T-helper 2 cell treated with Interferon-gamma antibody and Interleukin-4, amounts not matched to agents 5 μg/mL and 100 μg/mL, for 36 hours (primary cell): ENCODE measurements at regions not wholly inside any gene's neighbourhood (a gene's known extent, or its start where the extent isn't known, plus 50 kb on each side); places are given as distances from the start of the nearest gene placed in this dataset.

Experiments used
- DNase-seq: peaks from one replicate; pipeline ENCODE4 v3.0.0; 2021; ENCODE audit warnings: low spot score
- H3K27ac Mint-ChIP-seq: one replicate; pipeline ENCODE4 v1.8.0; 2021; ENCODE audit warnings: mild to moderate bottlenecking, mixed read lengths
- H3K27me3 Mint-ChIP-seq: one replicate; pipeline ENCODE4 v1.8.0; 2021; ENCODE audit warnings: low read depth, mixed read lengths
- H3K36me3 Mint-ChIP-seq: one replicate; pipeline ENCODE4 v1.8.0; 2021; ENCODE audit warnings: low read depth, mixed read lengths
- H3K4me1 Mint-ChIP-seq: one replicate; pipeline ENCODE4 v1.8.0; 2021; ENCODE audit warnings: low read depth, mixed read lengths
- H3K4me3 Mint-ChIP-seq: one replicate; pipeline ENCODE4 v1.8.0; 2022; ENCODE audit warnings: mild to moderate bottlenecking, moderate library complexity, mixed read lengths
- H3K9me3 Mint-ChIP-seq: one replicate; pipeline ENCODE4 v1.8.0; 2021; ENCODE audit warnings: mixed read lengths

DNA sequence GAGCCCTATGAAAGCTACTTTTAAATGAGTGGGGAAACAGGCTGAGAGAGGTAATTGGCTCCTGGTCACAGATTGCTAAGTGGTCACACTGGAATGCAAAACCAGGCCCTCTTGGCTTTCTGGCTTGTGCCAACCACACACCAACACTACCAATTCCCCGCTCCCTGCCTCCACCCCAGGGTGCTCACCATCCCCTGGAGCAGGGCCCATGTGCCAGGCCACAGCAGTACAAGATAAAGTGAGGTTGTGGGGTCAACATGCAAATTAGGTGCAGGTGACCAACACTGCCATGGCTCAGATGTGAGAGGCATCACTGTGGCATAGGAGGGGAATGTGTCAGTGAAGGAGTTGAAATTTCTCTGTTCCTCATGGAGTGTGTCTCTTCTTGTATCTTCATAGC lies 312.5 kb downstream of the MYCN start:
- Mint-ChIP-seq H3K9me3 (no peaks in the 10 kb centered on the region), H3K4me1 (no peaks in the 10 kb centered on the region), H3K4me3 (no peak overlapping the region)

DNA sequence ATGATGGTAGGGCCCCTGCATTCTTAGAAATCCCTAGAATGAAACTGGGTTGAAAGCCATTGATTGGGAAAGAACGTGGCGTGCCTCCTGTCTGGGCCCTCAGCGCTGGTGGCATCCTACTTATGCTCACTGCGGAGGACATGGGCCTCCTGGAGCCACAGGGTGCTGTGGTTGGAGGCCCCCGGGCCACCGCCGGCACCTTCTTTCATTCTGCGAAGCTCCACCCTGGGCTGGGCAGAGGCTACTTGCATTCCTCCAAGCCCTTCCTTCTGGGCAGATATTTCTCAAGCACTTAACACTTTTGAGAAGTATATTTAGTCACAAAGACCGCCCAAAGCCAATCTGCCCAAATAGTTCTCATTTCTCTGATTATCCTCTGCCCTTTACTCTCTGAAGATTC lies 311.9 kb downstream of the MYCN start:
- Mint-ChIP-seq H3K27ac (no peak overlapping the region), H3K27me3 (peaks cover 2% of the 10 kb centered on the region), H3K36me3 (no peaks in the 10 kb centered on the region), H3K4me3 (no peak overlapping the region), H3K9me3 (no peaks in the 10 kb centered on the region), H3K4me1 (no peaks in the 10 kb centered on the region)
- no peak for DNase-seq

More for the DNA sequence above, 312.5 kb downstream of the MYCN start:
- Mint-ChIP-seq H3K27me3 (peaks cover 2% of the 10 kb centered on the region), H3K27ac (no peak overlapping the region), H3K36me3 (no peaks in the 10 kb centered on the region)
- no peak for DNase-seq

DNA sequence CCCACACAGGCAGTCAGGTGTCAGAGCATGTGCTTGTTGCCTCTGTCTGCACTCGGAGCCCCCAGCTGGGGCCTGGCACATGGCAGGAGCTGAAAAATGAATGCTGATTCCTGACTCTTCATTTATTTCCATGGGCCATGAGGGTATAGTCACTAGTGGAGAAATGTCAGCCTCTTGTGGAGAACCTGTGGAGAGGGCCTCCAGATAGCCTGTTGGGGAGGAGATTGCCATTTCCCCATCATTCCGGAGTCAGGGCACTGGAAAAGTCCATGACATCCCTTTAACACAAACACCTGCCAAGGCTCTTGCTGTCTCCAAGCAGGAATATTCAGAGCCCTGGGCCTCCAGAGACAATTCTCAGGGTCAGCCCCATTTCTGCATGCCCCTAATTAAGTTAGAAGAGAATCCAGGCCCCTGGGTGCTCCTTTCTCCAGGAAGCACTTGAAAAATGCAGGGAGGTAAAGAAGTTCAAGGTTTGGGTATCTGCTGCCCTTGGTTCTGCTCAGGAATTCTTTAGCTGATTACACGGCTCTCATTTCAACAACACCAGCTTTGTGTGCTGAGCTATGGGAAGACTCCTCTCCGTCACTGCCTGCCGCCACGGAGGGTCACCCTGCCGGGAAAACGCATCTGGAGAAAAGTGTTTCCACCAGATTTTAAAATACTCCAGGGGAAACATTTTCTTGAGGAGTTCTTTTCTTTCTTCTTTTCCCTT lies 311.3 kb downstream of the MYCN start:
- H3K4me1 Mint-ChIP-seq: no peaks in the 10 kb centered on the region
- no peak overlapping the region for H3K27ac Mint-ChIP-seq
- DNase-seq: no peak
- H3K36me3 Mint-ChIP-seq: no peaks in the 10 kb centered on the region
- H3K9me3 Mint-ChIP-seq: no peaks in the 10 kb centered on the region
- H3K27me3 Mint-ChIP-seq: peaks cover 2% of the 10 kb centered on the region
- H3K4me3 Mint-ChIP-seq: no peak overlapping the region

DNA sequence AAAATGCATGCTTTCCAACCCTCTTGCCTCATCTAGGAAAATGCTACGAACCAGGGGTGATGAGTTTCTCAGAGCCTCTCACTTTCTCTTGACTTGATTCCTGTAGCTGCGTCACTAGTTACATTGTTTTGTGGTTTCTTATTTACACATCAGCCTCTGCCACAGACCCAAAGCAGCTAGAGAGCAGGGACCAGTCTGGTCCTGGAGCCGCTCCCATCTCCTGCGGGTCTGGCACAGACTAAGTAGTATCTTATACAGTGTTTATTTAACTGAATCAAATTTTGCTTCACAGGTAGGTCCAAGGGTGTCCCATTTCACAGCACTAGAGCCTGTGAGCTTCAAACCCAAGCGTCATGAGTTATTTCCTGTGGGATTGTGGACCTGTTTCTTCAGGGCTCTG lies 310.5 kb downstream of the MYCN start:
- DNase-seq: no peak
- Mint-ChIP-seq H3K9me3 (no peaks in the 10 kb centered on the region), H3K36me3 (no peaks in the 10 kb centered on the region), H3K27ac (no peak overlapping the region), H3K4me1 (no peaks in the 10 kb centered on the region), H3K27me3 (no peaks in the 10 kb centered on the region), H3K4me3 (no peak overlapping the region)

DNA sequence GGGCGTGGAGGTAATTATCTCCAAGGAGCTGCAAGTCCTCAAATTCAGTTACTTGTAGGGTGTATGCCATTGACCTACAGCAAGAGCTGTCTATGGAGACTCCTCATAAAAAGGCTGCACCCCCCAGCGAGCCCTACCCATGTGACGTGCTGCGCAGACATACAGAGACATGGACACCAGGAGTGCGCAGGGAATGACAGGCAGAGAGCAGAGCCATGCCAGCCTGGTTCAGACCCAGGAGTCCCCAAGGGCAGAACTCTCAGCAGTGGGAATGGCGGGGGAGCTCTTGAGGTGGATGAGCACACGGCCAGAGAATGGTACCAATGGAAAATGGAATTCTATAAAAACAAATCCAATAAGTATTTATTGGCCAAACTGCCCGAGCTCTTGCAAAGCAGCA lies 310.1 kb downstream of the MYCN start:
- DNase-seq: no peak
- Mint-ChIP-seq H3K27ac (no peak overlapping the region), H3K4me1 (no peaks in the 10 kb centered on the region), H3K27me3 (no peaks in the 10 kb centered on the region), H3K36me3 (no peaks in the 10 kb centered on the region), H3K4me3 (no peak overlapping the region), H3K9me3 (no peaks in the 10 kb centered on the region)

DNA sequence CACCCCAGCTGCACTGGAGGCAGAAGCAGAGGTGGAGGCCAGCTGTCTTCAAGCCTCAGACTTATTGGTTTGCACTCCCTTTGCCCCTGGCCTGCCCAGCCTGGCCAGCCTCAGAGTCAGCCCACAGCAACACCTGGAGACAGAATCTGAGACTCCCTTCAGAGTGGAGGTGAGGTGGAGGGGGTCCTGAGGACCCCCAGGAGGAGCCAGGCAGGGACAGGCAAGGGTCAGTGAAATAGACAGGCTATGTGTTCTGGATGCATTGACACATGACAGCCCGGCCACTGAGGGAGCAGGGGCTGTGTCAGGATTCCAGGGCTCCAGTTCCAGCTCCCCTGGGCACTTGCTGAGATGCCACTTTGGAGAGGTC lies 309.7 kb downstream of the MYCN start:
- H3K4me1 Mint-ChIP-seq: no peaks in the 10 kb centered on the region
- H3K36me3 Mint-ChIP-seq: no peaks in the 10 kb centered on the region
- DNase-seq: no peak
- no peaks in the 10 kb centered on the region for H3K9me3 Mint-ChIP-seq
- H3K27ac Mint-ChIP-seq: no peak overlapping the region
- H3K4me3 Mint-ChIP-seq: no peak overlapping the region
- H3K27me3 Mint-ChIP-seq: no peaks in the 10 kb centered on the region

DNA sequence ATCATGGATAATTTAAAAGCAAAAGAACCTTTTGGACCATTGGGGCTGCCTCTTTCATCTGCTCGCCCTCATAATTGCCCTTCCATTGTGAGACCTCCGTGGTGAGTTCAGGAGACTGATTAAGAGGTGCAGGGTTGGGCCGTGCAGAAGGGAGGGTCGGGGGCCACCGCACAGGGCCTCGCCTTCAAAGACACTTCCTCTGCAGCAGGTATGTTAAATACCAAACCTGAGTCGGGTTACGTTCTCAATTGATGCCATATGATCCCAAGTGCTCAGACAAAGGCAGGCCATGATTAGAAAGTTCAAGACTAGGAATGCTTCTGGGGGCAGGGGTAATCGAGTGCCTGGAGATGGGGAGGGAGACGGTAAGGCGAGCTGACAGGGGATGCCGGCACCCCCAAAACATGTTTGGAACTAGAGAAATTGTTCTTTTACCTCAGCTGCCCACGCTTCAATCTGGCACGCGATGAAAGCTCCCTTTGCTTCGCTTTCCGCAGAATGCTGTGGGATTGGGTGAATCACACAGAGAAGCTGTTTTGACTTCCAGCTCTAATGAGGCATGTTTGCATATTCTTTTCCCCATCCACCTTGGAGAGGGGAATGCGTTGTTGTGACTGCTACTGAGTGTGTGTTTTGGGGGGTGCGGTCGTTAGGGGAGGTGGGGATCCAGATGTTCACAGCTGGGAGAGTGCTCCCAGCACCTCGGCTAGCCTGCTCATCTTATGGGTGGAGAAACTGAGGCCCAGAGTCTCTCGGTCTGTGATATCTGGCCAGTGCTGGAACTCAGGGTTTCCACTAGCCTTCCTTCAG lies 309.1 kb downstream of the MYCN start:
- no peaks in the 10 kb centered on the region for H3K9me3 Mint-ChIP-seq
- H3K27me3 Mint-ChIP-seq: no peaks in the 10 kb centered on the region
- no peak for DNase-seq
- H3K4me3 Mint-ChIP-seq: no peak overlapping the region
- no peaks in the 10 kb centered on the region for H3K4me1 Mint-ChIP-seq
- H3K27ac Mint-ChIP-seq: no peak overlapping the region
- no peaks in the 10 kb centered on the region for H3K36me3 Mint-ChIP-seq

DNA sequence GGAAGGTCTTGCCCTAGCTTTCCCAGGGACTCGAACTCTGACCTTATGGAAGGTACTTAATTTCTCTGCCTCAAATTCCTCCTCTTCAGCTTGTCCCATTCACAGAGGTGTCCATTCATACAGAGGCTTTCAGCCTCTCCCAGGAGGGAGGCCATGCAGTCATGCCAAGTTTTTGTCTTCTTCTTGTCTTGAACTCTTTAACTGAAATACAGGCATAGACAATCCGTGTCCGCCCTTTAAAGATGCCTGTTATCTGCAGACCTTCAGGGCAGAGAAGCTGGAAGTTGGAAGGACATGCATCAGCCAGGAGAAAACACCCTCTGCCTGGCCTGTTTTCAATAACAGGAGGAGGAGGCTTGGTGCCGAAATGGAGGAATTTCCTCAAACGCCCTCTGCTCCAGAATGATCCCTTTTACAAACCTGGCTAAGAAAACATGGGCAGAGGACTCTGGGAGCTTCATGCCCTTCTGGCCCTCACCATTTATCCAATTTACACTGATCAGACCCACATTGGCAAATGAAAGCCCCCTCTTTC lies 308.3 kb downstream of the MYCN start:
- Mint-ChIP-seq H3K4me3 (no peak overlapping the region), H3K9me3 (no peaks in the 10 kb centered on the region), H3K27ac (no peak overlapping the region), H3K4me1 (no peaks in the 10 kb centered on the region), H3K27me3 (no peaks in the 10 kb centered on the region), H3K36me3 (no peaks in the 10 kb centered on the region)
- DNase-seq: no peak

DNA sequence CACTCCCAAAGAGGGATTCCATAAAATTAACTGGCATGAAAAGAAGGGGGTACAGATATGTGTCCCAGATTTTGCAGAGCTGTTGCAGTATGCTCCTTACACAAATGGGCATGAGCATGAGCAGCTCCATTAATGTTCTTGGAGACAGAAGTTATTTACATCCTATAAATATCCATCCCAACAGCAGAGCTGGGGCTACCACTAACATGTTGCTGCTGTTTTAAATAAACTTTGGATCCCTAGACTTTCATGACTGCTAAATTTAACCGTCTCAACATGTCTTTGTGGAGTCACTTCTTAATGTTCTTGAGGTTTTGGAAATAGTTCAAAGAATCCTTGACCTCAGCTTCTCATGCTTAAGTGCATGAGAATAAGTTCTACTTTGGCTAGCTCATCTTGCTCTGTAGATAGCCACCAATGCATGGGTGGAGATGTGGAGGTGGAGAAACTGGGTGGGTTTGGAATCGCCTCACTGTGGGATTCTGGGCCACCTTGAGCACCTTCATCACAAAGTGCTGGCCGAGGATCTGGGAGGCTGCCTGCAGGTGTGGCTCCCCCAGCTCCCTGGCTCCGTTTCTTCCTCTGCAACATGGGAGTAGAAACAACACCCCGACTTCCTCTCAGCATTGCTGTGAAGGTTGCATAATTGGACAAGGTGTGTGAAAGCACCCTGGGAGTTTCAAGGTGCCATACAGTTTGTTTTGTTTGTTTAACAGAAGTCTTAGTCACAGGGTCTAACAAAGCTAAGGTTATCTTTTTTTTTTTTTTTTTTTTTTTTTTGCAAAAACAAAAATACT lies 307.2 kb downstream of the MYCN start:
- DNase-seq: no peak
- Mint-ChIP-seq H3K9me3 (no peaks in the 10 kb centered on the region), H3K27me3 (no peaks in the 10 kb centered on the region), H3K27ac (no peak overlapping the region), H3K4me3 (no peak overlapping the region), H3K4me1 (no peaks in the 10 kb centered on the region), H3K36me3 (no peaks in the 10 kb centered on the region)

DNA sequence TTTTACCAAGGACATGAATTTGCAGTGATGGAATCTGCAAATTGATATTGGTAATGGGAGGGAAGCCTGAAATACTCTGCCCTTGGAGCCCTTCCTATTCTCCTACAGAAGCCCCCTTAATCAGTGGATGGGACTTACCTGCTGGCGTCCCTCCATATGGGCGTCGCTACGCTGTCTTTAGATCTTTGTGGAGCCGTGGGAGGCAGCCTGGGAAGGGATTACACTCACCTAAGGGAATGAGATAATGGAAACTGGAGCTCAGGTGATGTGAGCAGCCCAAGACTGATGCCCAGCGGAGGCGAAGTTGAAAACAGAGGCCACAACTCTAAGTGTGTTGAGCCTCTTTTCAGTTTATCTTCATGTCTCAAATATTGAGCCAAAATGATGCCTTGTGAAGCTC lies 306.6 kb downstream of the MYCN start:
- Mint-ChIP-seq H3K27ac (no peak overlapping the region), H3K27me3 (no peaks in the 10 kb centered on the region), H3K9me3 (no peaks in the 10 kb centered on the region), H3K4me1 (no peaks in the 10 kb centered on the region), H3K4me3 (no peak overlapping the region), H3K36me3 (no peaks in the 10 kb centered on the region)
- DNase-seq: no peak

DNA sequence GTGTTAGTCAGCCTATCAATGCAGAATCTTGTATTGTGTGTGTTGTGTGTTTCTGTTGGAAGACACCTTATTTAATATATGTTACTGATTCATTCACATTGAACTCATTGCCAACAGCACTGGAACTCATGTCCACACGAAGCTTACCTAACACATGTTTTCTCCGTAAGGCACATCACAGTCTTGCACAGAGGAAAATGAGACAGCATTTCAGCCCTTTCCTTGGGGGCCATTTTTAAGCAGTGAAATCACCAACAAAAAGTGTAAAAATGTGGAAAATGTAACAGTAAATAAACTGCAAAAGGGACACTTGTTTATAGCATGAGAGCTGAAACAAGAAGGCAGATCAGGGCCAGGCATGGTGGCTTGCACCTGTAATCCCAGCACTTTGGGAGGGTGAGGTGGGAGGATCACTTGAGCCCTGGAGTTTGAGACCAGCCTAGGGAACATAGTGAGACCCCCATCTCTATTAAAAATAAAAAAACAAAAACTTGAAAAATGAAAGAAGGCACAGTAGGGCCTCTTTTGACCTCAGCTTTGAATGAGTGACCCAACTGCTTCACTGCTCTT lies 306.0 kb downstream of the MYCN start:
- H3K36me3 Mint-ChIP-seq: no peaks in the 10 kb centered on the region
- no peak overlapping the region for H3K27ac Mint-ChIP-seq
- no peak overlapping the region for H3K4me3 Mint-ChIP-seq
- no peak for DNase-seq
- no peaks in the 10 kb centered on the region for H3K9me3 Mint-ChIP-seq
- H3K4me1 Mint-ChIP-seq: no peaks in the 10 kb centered on the region
- H3K27me3 Mint-ChIP-seq: no peaks in the 10 kb centered on the region

DNA sequence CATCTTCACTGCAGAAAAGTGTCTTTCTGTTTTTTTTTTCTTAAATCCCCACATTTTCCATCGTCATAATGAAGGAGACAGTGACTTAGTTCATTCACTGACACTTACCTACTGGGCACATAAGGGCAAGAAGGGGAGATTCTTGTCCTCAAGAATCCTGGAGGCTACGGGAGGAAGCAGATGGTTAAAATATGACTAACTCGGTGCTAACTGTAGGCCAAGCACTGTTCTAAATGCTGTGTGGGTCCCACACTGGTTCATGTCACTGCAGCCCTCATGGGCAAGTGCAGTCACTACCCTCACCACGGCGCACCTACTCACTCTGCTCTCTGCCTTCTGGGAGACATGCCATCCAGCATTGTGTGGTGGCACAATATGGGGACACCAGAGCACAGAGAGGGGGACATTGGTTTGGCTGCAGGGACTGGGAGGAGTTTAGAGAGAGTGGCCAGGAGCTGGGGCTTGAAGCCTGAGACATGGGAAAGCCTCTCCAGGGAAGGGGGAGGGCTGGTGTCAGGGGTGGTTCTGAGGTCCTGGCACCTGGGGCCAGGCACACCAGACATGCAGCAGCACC lies 305.2 kb downstream of the MYCN start:
- no peak overlapping the region for H3K4me3 Mint-ChIP-seq
- H3K36me3 Mint-ChIP-seq: no peaks in the 10 kb centered on the region
- H3K4me1 Mint-ChIP-seq: no peaks in the 10 kb centered on the region
- no peak for DNase-seq
- H3K27me3 Mint-ChIP-seq: no peaks in the 10 kb centered on the region
- H3K9me3 Mint-ChIP-seq: no peaks in the 10 kb centered on the region
- no peak overlapping the region for H3K27ac Mint-ChIP-seq

DNA sequence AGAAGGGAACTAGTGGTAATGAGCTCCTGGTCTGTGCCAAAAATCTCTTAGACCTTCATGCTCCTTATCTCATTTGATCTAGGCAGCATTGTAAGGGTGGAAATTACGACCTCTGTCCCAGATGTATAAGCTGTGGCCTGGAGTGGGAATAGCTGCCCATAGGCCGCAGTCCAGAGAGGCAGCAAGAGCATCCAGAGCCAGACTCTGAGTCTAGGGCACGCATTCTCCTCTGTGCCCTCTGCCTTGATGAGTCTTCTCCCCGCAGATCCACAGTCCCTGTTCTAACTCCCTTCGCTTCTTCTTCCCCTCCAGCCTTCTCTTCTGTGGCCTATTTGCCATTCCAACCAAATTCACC lies 304.6 kb downstream of the MYCN start:
- no peak for DNase-seq
- H3K9me3 Mint-ChIP-seq: no peaks in the 10 kb centered on the region
- no peak overlapping the region for H3K4me3 Mint-ChIP-seq
- H3K4me1 Mint-ChIP-seq: no peaks in the 10 kb centered on the region
- H3K27me3 Mint-ChIP-seq: no peaks in the 10 kb centered on the region
- H3K36me3 Mint-ChIP-seq: no peaks in the 10 kb centered on the region
- H3K27ac Mint-ChIP-seq: no peak overlapping the region
